ENCODE measurements at regions not wholly inside any gene's neighbourhood (a gene's known extent, or its start where the extent isn't known, plus 50 kb on each side); places are given as distances from the start of the nearest gene placed in this dataset.

- no peak for DNase-seq
Measured at GRCh38 chr16:64459402-64459801, 662.5 kb downstream of the CDH11 start.

GRCh38 chr16:64455275-64455674 lies 666.6 kb downstream of the CDH11 start:
- DNase-seq, result peak; percentile 29

- DNase-seq, result no peak
Measured at GRCh38 chr16:64453646-64454045, 668.2 kb downstream of the CDH11 start.

GRCh38 chr16:64452446-64452845 lies 669.4 kb downstream of the CDH11 start:
- DNase-seq, result no peak

- no peak for DNase-seq
Measured at GRCh38 chr16:64450177-64450576, 671.7 kb downstream of the CDH11 start.

- DNase-seq, result no peak
Measured at GRCh38 chr16:64449506-64449905, 672.4 kb downstream of the CDH11 start.

GRCh38 chr16:64445649-64446048 lies 676.2 kb downstream of the CDH11 start:
- DNase-seq, result no peak

- DNase-seq, result no peak
Measured at GRCh38 chr16:64445245-64445644, 676.6 kb downstream of the CDH11 start.

- DNase-seq, result no peak
Measured at GRCh38 chr16:64440421-64440831, 681.4 kb downstream of the CDH11 start.

GRCh38 chr16:64440005-64440404 lies 681.9 kb downstream of the CDH11 start:
- DNase-seq, result no peak

GRCh38 chr16:64437706-64438324 lies 684.0 kb downstream of the CDH11 start:
- no peak for DNase-seq

- DNase-seq, result peak; percentile 54
Measured at GRCh38 chr16:64434526-64435069, 687.3 kb downstream of the CDH11 start.

- peak; percentile 73 for DNase-seq
Measured at GRCh38 chr16:64428463-64429113, 693.3 kb downstream of the CDH11 start.

GRCh38 chr16:64426131-64426666 lies 695.7 kb downstream of the CDH11 start:
- DNase-seq, result no peak

- DNase-seq, result no peak
Measured at GRCh38 chr16:64425381-64425780, 696.5 kb downstream of the CDH11 start.

- no peak for DNase-seq
Measured at GRCh38 chr16:64422259-64422658, 699.6 kb downstream of the CDH11 start.

- no peak for DNase-seq
Measured at GRCh38 chr16:64421515-64421914, 700.3 kb downstream of the CDH11 start.

- no peak for DNase-seq
Measured at GRCh38 chr16:64419832-64420231, 702.0 kb downstream of the CDH11 start.

- DNase-seq, result no peak
Measured at GRCh38 chr16:64417711-64418227, 704.1 kb downstream of the CDH11 start.

- DNase-seq, result peak; percentile 75
Measured at GRCh38 chr16:64416216-64417005, 705.5 kb downstream of the CDH11 start.

GRCh38 chr16:64412578-64413280 lies 709.1 kb downstream of the CDH11 start:
- no peak for DNase-seq

GRCh38 chr16:64410306-64410705 lies 711.6 kb downstream of the CDH11 start:
- no peak for DNase-seq

All from tongue (tissue), 1 donor.